H9 (cell line): ENCODE measurements at regions not wholly inside any gene's neighbourhood (a gene's known extent, or its start where the extent isn't known, plus 50 kb on each side); places are given as distances from the start of the nearest gene placed in this dataset.

Experiments used
- DNase-seq: peaks from one replicate; pipeline ENCODE4 v3.0.0-alpha.2; 2017
- H2AFZ ChIP-seq: one replicate; pipeline ENCODE4 v1.6.1; 2013; ENCODE audit warnings: mild to moderate bottlenecking, low read length, control low read depth, moderate library complexity
- H2AK5ac ChIP-seq: 2 replicates; pipeline ENCODE4 v1.6.1; 2013; ENCODE audit warnings: low read length, control low read depth, mixed read lengths; ENCODE audit not compliant: insufficient read length
- H2BK120ac ChIP-seq: one replicate; pipeline ENCODE4 v1.6.1; 2013; ENCODE audit warnings: low read depth, mild to moderate bottlenecking, low read length, control low read depth, inconsistent platforms; ENCODE audit not compliant: poor library complexity, severe bottlenecking
- H2BK12ac ChIP-seq: 2 replicates; pipeline ENCODE4 v1.6.1; 2013; ENCODE audit warnings: low read length, control low read depth, mixed read lengths, low read depth; ENCODE audit not compliant: insufficient read length
- H2BK15ac ChIP-seq: 2 replicates; pipeline ENCODE4 v1.6.1; 2013; ENCODE audit warnings: low read depth, low read length, control low read depth
- H2BK20ac ChIP-seq: one replicate; pipeline ENCODE4 v1.6.1; 2013; ENCODE audit warnings: low read depth, mild to moderate bottlenecking, low read length, control low read depth, inconsistent platforms; ENCODE audit not compliant: poor library complexity, severe bottlenecking
- H2BK5ac ChIP-seq: 2 replicates; pipeline ENCODE4 v1.6.1; 2013; ENCODE audit warnings: low read length, control low read depth, mixed read lengths; ENCODE audit not compliant: insufficient read length
- H3K14ac ChIP-seq: 2 replicates; pipeline ENCODE4 v1.6.1; 2013; ENCODE audit warnings: low read length, control low read depth; ENCODE audit not compliant: insufficient read depth
- H3K18ac ChIP-seq: 2 replicates; pipeline ENCODE4 v1.6.1; 2013; ENCODE audit warnings: low read depth, mild to moderate bottlenecking, mixed read lengths, low read length, control low read depth; ENCODE audit not compliant: insufficient read length
- H3K23ac ChIP-seq: 2 replicates; pipeline ENCODE4 v1.6.1; 2013; ENCODE audit warnings: low read length, control low read depth, mixed read lengths, low read depth; ENCODE audit not compliant: insufficient read length
- H3K23me2 ChIP-seq: 2 replicates; pipeline ENCODE4 v1.6.1; 2013; ENCODE audit warnings: low read depth, mild to moderate bottlenecking, mixed read lengths, low read length, control low read depth; ENCODE audit not compliant: insufficient read length, poor library complexity, severe bottlenecking
- H3K27ac ChIP-seq: 2 replicates; pipeline ENCODE4 v1.5.1; 2013; ENCODE audit warnings: low read length, control low read depth, mixed read lengths, low read depth; ENCODE audit not compliant: insufficient read length
- H3K27me3 ChIP-seq: 2 replicates; pipeline ENCODE4 v1.6.1; 2013; ENCODE audit warnings: low read length, control low read depth, inconsistent platforms; ENCODE audit not compliant: insufficient read depth
- H3K4ac ChIP-seq: 2 replicates; pipeline ENCODE4 v1.6.1; 2013; ENCODE audit warnings: low read depth, mild to moderate bottlenecking, control low read depth, inconsistent platforms, low read length, moderate library complexity
- H3K4me1 ChIP-seq: 2 replicates; pipeline ENCODE4 v1.6.1; 2013; ENCODE audit warnings: low read length, control low read depth, inconsistent platforms; ENCODE audit not compliant: insufficient read depth
- H3K4me2 ChIP-seq: 2 replicates; pipeline ENCODE4 v1.6.1; 2013; ENCODE audit warnings: low read length, control low read depth, mixed read lengths; ENCODE audit not compliant: insufficient read length, insufficient read depth
- H3K56ac ChIP-seq: 2 replicates; pipeline ENCODE4 v1.6.1; 2013; ENCODE audit warnings: low read depth, mild to moderate bottlenecking, mixed read lengths, low read length, control low read depth; ENCODE audit not compliant: insufficient read length
- H3K79me1 ChIP-seq: 2 replicates; pipeline ENCODE4 v1.6.1; 2013; ENCODE audit warnings: low read depth, mild to moderate bottlenecking, moderate library complexity, low read length, control low read depth, inconsistent platforms; ENCODE audit not compliant: insufficient read depth, poor library complexity, severe bottlenecking
- H3K79me2 ChIP-seq: 2 replicates; pipeline ENCODE4 v1.6.1; 2013; ENCODE audit warnings: low read length, control low read depth, inconsistent platforms; ENCODE audit not compliant: insufficient read depth
- H3K9ac ChIP-seq: 2 replicates; pipeline ENCODE4 v1.6.1; 2013; ENCODE audit warnings: low read length, control low read depth, mixed read lengths; ENCODE audit not compliant: insufficient read length; ENCODE audit errors: extremely low read depth
- H3K9me3 ChIP-seq: one replicate; pipeline ENCODE4 v1.6.1; 2013; ENCODE audit warnings: low read depth, low read length, inconsistent platforms; ENCODE audit not compliant: control insufficient read depth
- H3T11ph ChIP-seq: one replicate; pipeline ENCODE4 v1.6.1; 2013; ENCODE audit warnings: mild to moderate bottlenecking, low read length, control low read depth, inconsistent platforms
- H4K20me1 ChIP-seq: one replicate; pipeline ENCODE4 v1.6.1; 2013; ENCODE audit not compliant: control insufficient read depth, insufficient read length, insufficient read depth
- H4K5ac ChIP-seq: 2 replicates; pipeline ENCODE4 v1.6.1; 2013; ENCODE audit warnings: low read depth, mild to moderate bottlenecking, mixed read lengths, low read length, control low read depth; ENCODE audit not compliant: insufficient read length
- H4K8ac ChIP-seq: replicated peaks from 2 replicates; pipeline ENCODE4 v1.6.1; 2013; ENCODE audit warnings: low read length, control low read depth, mixed read lengths, low read depth; ENCODE audit not compliant: insufficient read length
- H4K91ac ChIP-seq: 2 replicates; pipeline ENCODE4 v1.6.1; 2013; ENCODE audit warnings: low read depth, mild to moderate bottlenecking, moderate library complexity, mixed read lengths, low read length, control low read depth; ENCODE audit not compliant: insufficient read length
- H3K27ac Mint-ChIP-seq, 3 experiments: 2 replicates in 2 of 3; 3 replicates in 1 of 3; pipeline ENCODE4 v1.8.0; 2020 to 2021; ENCODE audit warnings: mixed read lengths in 3 of 3, mild to moderate bottlenecking in 1 of 3, moderate library complexity in 1 of 3
- H3K27me3 Mint-ChIP-seq: 2 replicates; pipeline ENCODE4 v1.8.0; 2021; ENCODE audit warnings: low read depth, mild to moderate bottlenecking, moderate library complexity, mixed read lengths
- H3K36me3 Mint-ChIP-seq, 3 experiments: 2 replicates in 2 of 3; 3 replicates in 1 of 3; pipeline ENCODE4 v1.8.0; 2020 to 2021; ENCODE audit warnings: low read depth in 3 of 3, mixed read lengths in 3 of 3; ENCODE audit not compliant: insufficient read depth in 1 of 3
- H3K4me1 Mint-ChIP-seq, 2 experiments: 2 replicates each; pipeline ENCODE4 v1.8.0; 2020; ENCODE audit warnings: mixed read lengths in 2 of 2
- H3K4me3 Mint-ChIP-seq, 2 experiments: 2 replicates in 1 of 2; 3 replicates in 1 of 2; pipeline ENCODE4 v1.8.0; 2020 to 2021; ENCODE audit warnings: mild to moderate bottlenecking in 2 of 2, mixed read lengths in 2 of 2, moderate library complexity in 1 of 2
- H3K9me3 Mint-ChIP-seq, 2 experiments: 2 replicates in 1 of 2; 3 replicates in 1 of 2; pipeline ENCODE4 v1.8.0; 2020; ENCODE audit warnings: mild to moderate bottlenecking in 2 of 2, mixed read lengths in 2 of 2, moderate library complexity in 1 of 2
- WGBS: extraction: QIAGEN DNeasy Blood & Tissue Kit; methylation state at CpG from one replicate; pipeline ENCODE4 v1.1.7; 2013; ENCODE audit warnings: missing lambda C conversion rate, low lambda C conversion rate, mixed read lengths; ENCODE audit not compliant: insufficient read length; ENCODE audit errors: extremely low coverage; 5-methylcytosine and 5-hydroxymethylcytosine counted together
- TF ChIP-seq, protein P1 (sequence below): fragments of 200-600 bp; sonication (generic); conservative IDR thresholded peaks from 3 replicates; pipeline ENCODE4 v1.8.0; 2021; ENCODE audit warnings: antibody characterized with exemption, mild to moderate bottlenecking

DNA sequence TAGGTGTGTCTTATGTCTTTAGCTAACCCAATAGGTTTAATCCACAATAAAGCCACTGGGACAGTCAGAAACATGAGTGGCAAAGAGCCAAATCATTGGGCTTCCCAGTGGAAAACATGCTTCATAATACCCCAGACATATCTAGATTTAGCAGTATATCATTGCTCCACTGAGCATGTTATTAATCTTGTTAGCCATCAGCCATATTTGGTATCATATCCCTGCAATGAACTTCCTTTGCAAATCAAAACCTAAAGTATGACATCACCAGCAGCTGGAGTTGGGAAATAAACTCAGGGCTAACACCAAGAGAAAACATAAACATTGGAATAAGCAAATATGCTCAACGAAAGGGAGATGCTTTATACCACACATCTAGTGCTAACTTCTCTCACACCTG, 280.8 kb upstream of the NOCT start:
- no peak overlapping the region for H3K4me2 ChIP-seq
- Mint-ChIP-seq H3K27me3 (no peaks in the 10 kb centered on the region), H3K36me3 (peaks cover 2 to 9% (median 4%) of the 10 kb centered on the region in 3 experiments; a peak in 4 of 7 replicates), H3K27ac (no peak overlapping the region), H3K4me3 (no peak overlapping the region), H3K4me1 (peaks cover 4% of the 10 kb centered on the region in 2 experiments), H3K9me3 (peaks cover 8 to 9% of the 10 kb centered on the region in 2 experiments)
- H3K4ac ChIP-seq, result no peak overlapping the region
- H4K91ac ChIP-seq, result no peak overlapping the region
- no peak overlapping the region for H4K5ac ChIP-seq
- H3K9ac ChIP-seq, result no peak overlapping the region
- no peak overlapping the region for H2AK5ac ChIP-seq
- H3K14ac ChIP-seq, result no peak overlapping the region
- no peak overlapping the region for H2BK20ac ChIP-seq
- no peak overlapping the region for H3K56ac ChIP-seq
- no peak overlapping the region for H2BK120ac ChIP-seq
- no CpG with 5 or more reads among the region's 1 CpG for WGBS
- H3K27ac ChIP-seq, result no peak overlapping the region
- no peak overlapping the region for H2BK15ac ChIP-seq
- no peaks in the 10 kb centered on the region for H3K79me2 ChIP-seq
- no peak overlapping the region for H3T11ph ChIP-seq
- no peak overlapping the region for H4K8ac ChIP-seq
- H3K79me1 ChIP-seq, result no peaks in the 10 kb centered on the region
- H2BK5ac ChIP-seq, result no peak overlapping the region
- H3K9me3 ChIP-seq, result peaks cover 7% of the 10 kb centered on the region
- H3K4me1 ChIP-seq, result no peaks in the 10 kb centered on the region
- no peaks in the 10 kb centered on the region for H4K20me1 ChIP-seq
- H3K23ac ChIP-seq, result no peak overlapping the region
- no peak overlapping the region for H2AFZ ChIP-seq
- TF ChIP-seq, protein P1, sequence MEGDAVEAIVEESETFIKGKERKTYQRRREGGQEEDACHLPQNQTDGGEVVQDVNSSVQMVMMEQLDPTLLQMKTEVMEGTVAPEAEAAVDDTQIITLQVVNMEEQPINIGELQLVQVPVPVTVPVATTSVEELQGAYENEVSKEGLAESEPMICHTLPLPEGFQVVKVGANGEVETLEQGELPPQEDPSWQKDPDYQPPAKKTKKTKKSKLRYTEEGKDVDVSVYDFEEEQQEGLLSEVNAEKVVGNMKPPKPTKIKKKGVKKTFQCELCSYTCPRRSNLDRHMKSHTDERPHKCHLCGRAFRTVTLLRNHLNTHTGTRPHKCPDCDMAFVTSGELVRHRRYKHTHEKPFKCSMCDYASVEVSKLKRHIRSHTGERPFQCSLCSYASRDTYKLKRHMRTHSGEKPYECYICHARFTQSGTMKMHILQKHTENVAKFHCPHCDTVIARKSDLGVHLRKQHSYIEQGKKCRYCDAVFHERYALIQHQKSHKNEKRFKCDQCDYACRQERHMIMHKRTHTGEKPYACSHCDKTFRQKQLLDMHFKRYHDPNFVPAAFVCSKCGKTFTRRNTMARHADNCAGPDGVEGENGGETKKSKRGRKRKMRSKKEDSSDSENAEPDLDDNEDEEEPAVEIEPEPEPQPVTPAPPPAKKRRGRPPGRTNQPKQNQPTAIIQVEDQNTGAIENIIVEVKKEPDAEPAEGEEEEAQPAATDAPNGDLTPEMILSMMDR, result no peak
- H3K27me3 ChIP-seq, result no peaks in the 10 kb centered on the region
- H3K23me2 ChIP-seq, result no peaks in the 10 kb centered on the region
- H3K18ac ChIP-seq, result no peak overlapping the region
- no peak overlapping the region for H2BK12ac ChIP-seq
- no peak for DNase-seq
